Ishikawa (cell line): ENCODE measurements at regions not wholly inside any gene's neighbourhood (a gene's known extent, or its start where the extent isn't known, plus 50 kb on each side); places are given as distances from the start of the nearest gene placed in this dataset.

ENCODE experiments used
- CEBPB ChIP-seq: IDR thresholded peaks from 2 replicates; pipeline ENCODE4 v1.6.1; 2012
- CREB1 ChIP-seq: IDR thresholded peaks from 2 replicates; pipeline ENCODE4 v1.6.1; 2012; ENCODE audit warnings: low read depth
- EGR1 ChIP-seq: IDR thresholded peaks from 2 replicates; pipeline ENCODE4 v1.6.1; 2012
- EP300 ChIP-seq: IDR thresholded peaks from 2 replicates; pipeline ENCODE4 v1.6.1; 2012; ENCODE audit warnings: borderline replicate concordance
- FOXM1 ChIP-seq: IDR thresholded peaks from 2 replicates; pipeline ENCODE4 v1.6.1; 2012; ENCODE audit warnings: low read depth, borderline replicate concordance
- MAX ChIP-seq: IDR thresholded peaks from 2 replicates; pipeline ENCODE4 v1.6.1; 2012
- NFIC ChIP-seq: IDR thresholded peaks from 2 replicates; pipeline ENCODE4 v1.6.1; 2012
- RAD21 ChIP-seq: IDR thresholded peaks from 2 replicates; pipeline ENCODE4 v1.6.1; 2012; ENCODE audit warnings: low read depth
- TAF1 ChIP-seq: IDR thresholded peaks from 2 replicates; pipeline ENCODE4 v1.6.1; 2012; ENCODE audit warnings: low read depth, mild to moderate bottlenecking
- TCF12 ChIP-seq: IDR thresholded peaks from 2 replicates; pipeline ENCODE4 v1.6.1; 2012; ENCODE audit warnings: low read depth
- TEAD4 ChIP-seq: IDR thresholded peaks from 2 replicates; pipeline ENCODE4 v1.6.1; 2012
- YY1 ChIP-seq: IDR thresholded peaks from 2 replicates; pipeline ENCODE4 v1.6.1; 2012; ENCODE audit warnings: low read depth
- ZBTB7A ChIP-seq: IDR thresholded peaks from 2 replicates; pipeline ENCODE4 v1.6.1; 2012; ENCODE audit warnings: low read depth
- TF ChIP-seq, protein P1 (sequence below): IDR thresholded peaks from 2 replicates; pipeline ENCODE4 v1.6.1; 2012
- TF ChIP-seq, protein P2 (sequence below): IDR thresholded peaks from 2 replicates; pipeline ENCODE4 v1.6.1; 2012; ENCODE audit warnings: low read depth, mild to moderate bottlenecking

- TF ChIP-seq YY1 (no peak), CEBPB (no peak), TCF12 (no peak), EGR1 (no peak), NFIC (no peak), TEAD4 (no peak), ZBTB7A (no peak), TAF1 (no peak), FOXM1 (no peak), MAX (no peak), RAD21 (no peak), CREB1 (no peak), EP300 (no peak)
- TF ChIP-seq, protein P1, sequence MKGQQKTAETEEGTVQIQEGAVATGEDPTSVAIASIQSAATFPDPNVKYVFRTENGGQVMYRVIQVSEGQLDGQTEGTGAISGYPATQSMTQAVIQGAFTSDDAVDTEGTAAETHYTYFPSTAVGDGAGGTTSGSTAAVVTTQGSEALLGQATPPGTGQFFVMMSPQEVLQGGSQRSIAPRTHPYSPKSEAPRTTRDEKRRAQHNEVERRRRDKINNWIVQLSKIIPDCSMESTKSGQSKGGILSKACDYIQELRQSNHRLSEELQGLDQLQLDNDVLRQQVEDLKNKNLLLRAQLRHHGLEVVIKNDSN = no peak
- TF ChIP-seq, protein P2, sequence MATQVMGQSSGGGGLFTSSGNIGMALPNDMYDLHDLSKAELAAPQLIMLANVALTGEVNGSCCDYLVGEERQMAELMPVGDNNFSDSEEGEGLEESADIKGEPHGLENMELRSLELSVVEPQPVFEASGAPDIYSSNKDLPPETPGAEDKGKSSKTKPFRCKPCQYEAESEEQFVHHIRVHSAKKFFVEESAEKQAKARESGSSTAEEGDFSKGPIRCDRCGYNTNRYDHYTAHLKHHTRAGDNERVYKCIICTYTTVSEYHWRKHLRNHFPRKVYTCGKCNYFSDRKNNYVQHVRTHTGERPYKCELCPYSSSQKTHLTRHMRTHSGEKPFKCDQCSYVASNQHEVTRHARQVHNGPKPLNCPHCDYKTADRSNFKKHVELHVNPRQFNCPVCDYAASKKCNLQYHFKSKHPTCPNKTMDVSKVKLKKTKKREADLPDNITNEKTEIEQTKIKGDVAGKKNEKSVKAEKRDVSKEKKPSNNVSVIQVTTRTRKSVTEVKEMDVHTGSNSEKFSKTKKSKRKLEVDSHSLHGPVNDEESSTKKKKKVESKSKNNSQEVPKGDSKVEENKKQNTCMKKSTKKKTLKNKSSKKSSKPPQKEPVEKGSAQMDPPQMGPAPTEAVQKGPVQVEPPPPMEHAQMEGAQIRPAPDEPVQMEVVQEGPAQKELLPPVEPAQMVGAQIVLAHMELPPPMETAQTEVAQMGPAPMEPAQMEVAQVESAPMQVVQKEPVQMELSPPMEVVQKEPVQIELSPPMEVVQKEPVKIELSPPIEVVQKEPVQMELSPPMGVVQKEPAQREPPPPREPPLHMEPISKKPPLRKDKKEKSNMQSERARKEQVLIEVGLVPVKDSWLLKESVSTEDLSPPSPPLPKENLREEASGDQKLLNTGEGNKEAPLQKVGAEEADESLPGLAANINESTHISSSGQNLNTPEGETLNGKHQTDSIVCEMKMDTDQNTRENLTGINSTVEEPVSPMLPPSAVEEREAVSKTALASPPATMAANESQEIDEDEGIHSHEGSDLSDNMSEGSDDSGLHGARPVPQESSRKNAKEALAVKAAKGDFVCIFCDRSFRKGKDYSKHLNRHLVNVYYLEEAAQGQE = no peak
Measured at GRCh38 chr10:129328546-129328945, 138.5 kb upstream of the MGMT start.

- TF ChIP-seq EP300 = no peak
- no peak for TF ChIP-seq CREB1
- no peak for TF ChIP-seq TAF1
- TF ChIP-seq TEAD4 = no peak
- TF ChIP-seq FOXM1 = no peak
- TF ChIP-seq NFIC = no peak
- TF ChIP-seq RAD21 = no peak
- TF ChIP-seq TCF12 = no peak
- no peak for TF ChIP-seq CEBPB
- TF ChIP-seq, protein P2 = no peak
- no peak for TF ChIP-seq EGR1
- TF ChIP-seq, protein P1 = no peak
- TF ChIP-seq ZBTB7A = no peak
- TF ChIP-seq MAX = no peak
- no peak for TF ChIP-seq YY1
Measured at GRCh38 chr10:129329385-129330055, 137.5 kb upstream of the MGMT start.

GRCh38 chr10:129330211-129330610 lies 136.8 kb upstream of the MGMT start:
- TF ChIP-seq EP300 (no peak), TEAD4 (no peak), FOXM1 (no peak), TCF12 (no peak), YY1 (no peak), MAX (no peak), ZBTB7A (no peak), CREB1 (no peak), TAF1 (no peak), RAD21 (no peak), NFIC (no peak), CEBPB (no peak), EGR1 (no peak)
- TF ChIP-seq, protein P1 = no peak
- TF ChIP-seq, protein P2 = no peak
